ENCODE measurements at regions not wholly inside any gene's neighbourhood (a gene's known extent, or its start where the extent isn't known, plus 50 kb on each side); places are given as distances from the start of the nearest gene placed in this dataset.

GRCh38 chr18:34386803-34387202, 162.1 kb upstream of the NOL4 start:
- TF ChIP-seq, protein P1, sequence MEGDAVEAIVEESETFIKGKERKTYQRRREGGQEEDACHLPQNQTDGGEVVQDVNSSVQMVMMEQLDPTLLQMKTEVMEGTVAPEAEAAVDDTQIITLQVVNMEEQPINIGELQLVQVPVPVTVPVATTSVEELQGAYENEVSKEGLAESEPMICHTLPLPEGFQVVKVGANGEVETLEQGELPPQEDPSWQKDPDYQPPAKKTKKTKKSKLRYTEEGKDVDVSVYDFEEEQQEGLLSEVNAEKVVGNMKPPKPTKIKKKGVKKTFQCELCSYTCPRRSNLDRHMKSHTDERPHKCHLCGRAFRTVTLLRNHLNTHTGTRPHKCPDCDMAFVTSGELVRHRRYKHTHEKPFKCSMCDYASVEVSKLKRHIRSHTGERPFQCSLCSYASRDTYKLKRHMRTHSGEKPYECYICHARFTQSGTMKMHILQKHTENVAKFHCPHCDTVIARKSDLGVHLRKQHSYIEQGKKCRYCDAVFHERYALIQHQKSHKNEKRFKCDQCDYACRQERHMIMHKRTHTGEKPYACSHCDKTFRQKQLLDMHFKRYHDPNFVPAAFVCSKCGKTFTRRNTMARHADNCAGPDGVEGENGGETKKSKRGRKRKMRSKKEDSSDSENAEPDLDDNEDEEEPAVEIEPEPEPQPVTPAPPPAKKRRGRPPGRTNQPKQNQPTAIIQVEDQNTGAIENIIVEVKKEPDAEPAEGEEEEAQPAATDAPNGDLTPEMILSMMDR (IDR thresholded peaks at IDR 0.05; ENCODE audit: low read length) = no peak
- TF ChIP-seq EZH2 (optimal IDR thresholded peaks at IDR 0.05; ENCODE audit: low read depth, low read length) (no peak), EZH2phosphoT487 (IDR thresholded peaks at IDR 0.05; ENCODE audit: low read length) (no peak)

All from MM.1S (cell line).